ENCODE measurements at regions not wholly inside any gene's neighbourhood (a gene's known extent, or its start where the extent isn't known, plus 50 kb on each side); places are given as distances from the start of the nearest gene placed in this dataset.

- no peak for TF ChIP-seq CTCF (IDR thresholded peaks at IDR 0.05; ENCODE audit: poor library complexity, severe bottlenecking)
- no peak for TF ChIP-seq EZH2 (IDR thresholded peaks at IDR 0.05; ENCODE audit: borderline replicate concordance, insufficient read depth, low read length, poor library complexity, severe bottlenecking)
These were observed 62.4 kb downstream of the TENT5A start for GRCh38 chr6:81690073-81690472.
